Choroid plexus epithelial cell (primary cell): ENCODE measurements at regions not wholly inside any gene's neighbourhood (a gene's known extent, or its start where the extent isn't known, plus 50 kb on each side); places are given as distances from the start of the nearest gene placed in this dataset.

Experiments used
- DNase-seq: peaks from one replicate; pipeline ENCODE4 v3.0.0-alpha.2; 2010; ENCODE audit warnings: low read depth
- H3K4me3 ChIP-seq: 2 replicates; pipeline ENCODE4 v1.5.1; 2011; ENCODE audit warnings: low read depth, mild to moderate bottlenecking, control low read depth, low read length, moderate library complexity
- TF ChIP-seq, protein P1 (sequence below): conservative IDR thresholded peaks from 2 replicates; pipeline ENCODE4 v1.5.1; 2011; ENCODE audit warnings: low read depth, mild to moderate bottlenecking, control low read depth, inconsistent platforms, low read length, moderate library complexity

DNA sequence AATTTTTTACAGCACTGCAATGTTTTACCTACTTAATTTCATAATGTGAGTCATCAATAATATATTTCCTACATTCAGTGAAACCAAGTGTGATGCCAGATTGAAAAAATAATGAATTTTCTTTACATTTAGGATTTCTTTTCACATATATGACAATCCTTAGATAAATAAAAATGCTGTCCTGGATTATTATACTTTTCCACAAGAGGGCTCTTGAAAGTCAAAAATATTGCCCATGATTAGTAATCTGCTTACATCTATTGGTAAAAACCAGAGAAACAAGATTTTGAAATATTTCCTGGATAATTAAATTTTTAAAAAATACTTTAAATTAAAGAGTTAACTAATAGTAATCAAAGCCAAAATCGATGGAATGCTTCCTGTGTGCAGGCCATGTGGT is 86.8 kb upstream of the PLPPR4 start:
- TF ChIP-seq, protein P1, sequence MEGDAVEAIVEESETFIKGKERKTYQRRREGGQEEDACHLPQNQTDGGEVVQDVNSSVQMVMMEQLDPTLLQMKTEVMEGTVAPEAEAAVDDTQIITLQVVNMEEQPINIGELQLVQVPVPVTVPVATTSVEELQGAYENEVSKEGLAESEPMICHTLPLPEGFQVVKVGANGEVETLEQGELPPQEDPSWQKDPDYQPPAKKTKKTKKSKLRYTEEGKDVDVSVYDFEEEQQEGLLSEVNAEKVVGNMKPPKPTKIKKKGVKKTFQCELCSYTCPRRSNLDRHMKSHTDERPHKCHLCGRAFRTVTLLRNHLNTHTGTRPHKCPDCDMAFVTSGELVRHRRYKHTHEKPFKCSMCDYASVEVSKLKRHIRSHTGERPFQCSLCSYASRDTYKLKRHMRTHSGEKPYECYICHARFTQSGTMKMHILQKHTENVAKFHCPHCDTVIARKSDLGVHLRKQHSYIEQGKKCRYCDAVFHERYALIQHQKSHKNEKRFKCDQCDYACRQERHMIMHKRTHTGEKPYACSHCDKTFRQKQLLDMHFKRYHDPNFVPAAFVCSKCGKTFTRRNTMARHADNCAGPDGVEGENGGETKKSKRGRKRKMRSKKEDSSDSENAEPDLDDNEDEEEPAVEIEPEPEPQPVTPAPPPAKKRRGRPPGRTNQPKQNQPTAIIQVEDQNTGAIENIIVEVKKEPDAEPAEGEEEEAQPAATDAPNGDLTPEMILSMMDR, result peak; percentile 14
- no peak overlapping the region for H3K4me3 ChIP-seq
- peak; percentile 10 for DNase-seq

DNA sequence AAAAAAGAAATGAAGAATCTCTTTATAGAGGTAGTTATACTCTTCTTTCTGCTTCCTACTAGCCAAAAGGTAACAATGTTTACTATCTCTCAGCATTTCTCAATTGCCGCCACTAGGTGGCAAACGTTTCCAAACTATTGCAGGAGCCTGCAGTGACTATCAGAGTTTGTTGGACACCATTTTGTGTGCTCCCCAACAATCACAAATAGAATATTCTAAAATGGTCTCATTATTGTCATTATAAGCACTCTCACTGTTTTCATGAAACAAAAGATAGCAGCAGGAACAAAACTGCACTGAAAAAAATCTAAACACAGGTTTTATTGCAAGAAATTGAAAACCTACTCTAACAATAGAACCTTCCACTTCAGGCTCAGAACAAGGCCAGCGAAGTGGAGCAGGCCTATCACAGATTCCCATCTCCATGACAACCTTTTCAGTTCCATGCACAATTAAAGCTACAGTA is 83.9 kb upstream of the PLPPR4 start:
- TF ChIP-seq, protein P1, result peak; percentile 84
- no peak overlapping the region for H3K4me3 ChIP-seq
- peak; percentile 86 for DNase-seq

DNA sequence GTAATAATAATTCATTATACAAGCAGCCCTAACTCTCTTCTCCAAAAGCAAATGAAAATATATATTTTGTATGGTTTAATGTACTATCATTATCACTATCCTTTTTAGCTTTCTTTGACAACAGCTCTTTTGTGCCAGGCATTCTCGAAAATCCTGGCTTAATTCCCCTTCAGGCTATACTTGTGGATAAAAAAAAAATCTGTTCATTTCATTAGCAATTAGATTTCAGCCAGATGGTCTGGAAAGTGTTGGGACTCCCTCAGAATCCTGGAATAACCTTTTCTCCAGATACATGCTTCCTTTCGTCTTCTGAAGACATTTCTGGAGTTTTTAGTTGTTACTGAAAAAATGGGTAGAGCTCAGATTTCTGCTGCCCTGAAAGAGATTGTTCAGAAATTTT is 83.4 kb upstream of the PLPPR4 start:
- TF ChIP-seq, protein P1, result no peak
- DNase-seq, result no peak
- H3K4me3 ChIP-seq, result no peak overlapping the region

DNA sequence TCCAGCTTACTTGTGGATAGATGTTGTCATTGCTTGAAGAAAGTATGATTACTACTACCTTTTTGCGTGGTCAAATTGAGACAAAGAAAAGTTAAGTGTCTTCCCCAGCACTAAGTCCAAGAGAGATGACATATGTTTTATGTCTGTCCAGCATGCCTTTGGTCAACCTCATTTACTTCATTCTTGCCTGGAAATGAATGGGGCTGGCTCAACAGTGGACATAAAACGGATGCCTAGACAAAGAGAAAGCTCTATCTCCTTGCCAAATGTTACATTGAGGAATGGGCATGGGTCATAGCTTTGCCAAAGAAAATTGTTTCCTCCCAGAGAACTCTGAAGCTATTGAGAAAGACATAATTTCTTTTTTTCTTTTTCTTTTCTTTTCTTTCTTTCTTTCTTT is 82.4 kb upstream of the PLPPR4 start:
- TF ChIP-seq, protein P1, result no peak
- no peak for DNase-seq
- no peak overlapping the region for H3K4me3 ChIP-seq

DNA sequence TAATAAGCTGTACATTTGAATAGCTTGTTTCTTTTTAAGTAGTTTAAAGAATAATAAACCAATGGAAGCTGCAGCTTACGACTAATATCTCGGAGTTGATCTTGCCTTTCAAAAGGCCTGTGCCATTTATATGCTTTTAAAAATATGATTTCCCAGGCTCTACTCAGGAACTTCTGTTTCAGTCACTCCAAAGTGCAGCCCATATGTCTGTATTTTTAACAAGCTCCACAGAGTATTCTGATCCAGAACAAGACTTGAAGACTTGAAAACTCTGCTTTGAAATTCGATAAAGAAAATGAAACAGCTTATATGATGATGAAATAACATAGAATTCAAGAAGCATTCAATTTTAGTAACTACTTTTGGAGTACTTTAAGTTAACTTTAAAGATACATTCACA is 79.1 kb upstream of the PLPPR4 start:
- no peak for DNase-seq
- TF ChIP-seq, protein P1, result no peak
- no peak overlapping the region for H3K4me3 ChIP-seq

DNA sequence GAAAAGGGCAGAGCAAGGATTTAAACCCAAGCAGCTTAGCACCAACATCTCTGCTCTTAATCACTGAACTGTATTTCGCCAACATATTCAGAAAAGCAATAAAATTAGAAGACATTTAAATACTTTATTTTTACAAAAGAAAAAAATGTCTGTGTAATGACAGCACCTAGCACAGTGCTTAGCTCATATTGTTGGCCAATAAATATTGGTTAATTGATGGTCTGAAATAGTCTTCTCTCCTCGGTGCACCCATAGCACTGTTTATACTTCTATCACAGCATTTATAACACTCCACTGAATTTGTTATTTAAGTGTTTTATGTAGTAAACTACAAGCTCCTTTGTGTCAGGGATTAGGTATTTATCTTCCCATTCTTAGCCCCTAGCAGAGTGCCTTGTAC is 70.9 kb upstream of the PLPPR4 start:
- no peak overlapping the region for H3K4me3 ChIP-seq
- TF ChIP-seq, protein P1, result no peak
- DNase-seq, result no peak

DNA sequence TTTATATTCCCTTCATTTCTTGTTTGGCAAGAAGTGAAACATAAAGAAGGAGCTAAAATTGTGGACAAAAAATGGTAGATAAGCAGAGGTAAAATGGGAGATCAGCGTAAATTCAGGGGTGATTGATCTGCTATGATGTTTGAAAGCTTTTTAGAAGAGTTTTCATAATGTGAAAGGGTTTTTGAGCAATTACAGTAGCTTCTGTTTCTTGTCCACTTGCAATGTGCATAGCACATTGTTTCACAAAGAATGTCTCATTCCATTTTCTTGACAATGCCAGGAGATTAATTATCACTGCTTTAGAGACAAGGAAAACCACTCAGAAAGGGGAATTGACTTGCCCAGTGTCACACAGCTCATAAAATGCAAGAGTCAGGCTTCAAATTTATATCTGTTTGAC is 65.9 kb upstream of the PLPPR4 start:
- no peak overlapping the region for H3K4me3 ChIP-seq
- TF ChIP-seq, protein P1, result no peak
- no peak for DNase-seq
